B cell (primary cell): ENCODE measurements at regions not wholly inside any gene's neighbourhood (a gene's known extent, or its start where the extent isn't known, plus 50 kb on each side); places are given as distances from the start of the nearest gene placed in this dataset.

Experiments
- ATAC-seq: fragments of 200-7000 bp; cut with Tn5 transposase; one replicate; pipeline ENCODE4 v1.10.0; 2021; ENCODE audit warnings: low read depth, mild to moderate bottlenecking, moderate number of reproducible peaks, moderate library complexity
- CTCF ChIA-PET: fragments of 350-600 bp; sonication (Branson Sonifier 250); formaldehyde crosslinking; loops from one replicate; lab custom pipeline; 2021; ENCODE audit warnings: antibody characterized with exemption, inconsistent platforms; lab: Charles Lee
- POLR2A ChIA-PET: fragments of 350-600 bp; sonication (Branson Sonifier 250); formaldehyde crosslinking; loops from one replicate; lab custom pipeline; 2021; ENCODE audit warnings: antibody characterized with exemption; lab: Charles Lee
- DNase-seq: peaks from one replicate; pipeline ENCODE4 v3.0.0; 2013
- H2AFZ ChIP-seq: 2 replicates; pipeline ENCODE4 v1.6.1; 2012; ENCODE audit warnings: mild to moderate bottlenecking, low read depth, low read length; ENCODE audit not compliant: insufficient read depth, poor library complexity, severe bottlenecking
- H3K27ac ChIP-seq, 2 donors: 1 replicate in 1 of 2; 2 replicates in 1 of 2; pipeline ENCODE4 v1.5.1; 2012 to 2013; ENCODE audit warnings: low read length in 2 of 2, mild to moderate bottlenecking in 2 of 2, moderate library complexity in 1 of 2
- H3K27me3 ChIP-seq, 4 experiments: fragments of 200-600 bp in 1 of 4; sonication (generic) in 1 of 4; replicated peaks in 1 of 4; 1 replicate in 2 of 4; 2 replicates in 2 of 4; pipeline versions ENCODE4 v1.6.1 to v1.7.0; 2013 to 2016; ENCODE audit warnings: low read length in 3 of 4, mild to moderate bottlenecking in 2 of 4, mixed read lengths in 1 of 4, moderate library complexity in 1 of 4; ENCODE audit not compliant: insufficient read depth in 4 of 4, control insufficient read depth in 3 of 4; ENCODE audit errors: control extremely low read depth in 1 of 4
- H3K36me3 ChIP-seq, 2 experiments: replicated peaks in 1 of 2; 1 replicate in 1 of 2; 2 replicates in 1 of 2; pipeline versions ENCODE4 v1.6.1 to v1.7.1; 2013; ENCODE audit warnings: low read length in 1 of 2; ENCODE audit not compliant: insufficient read depth in 2 of 2, control insufficient read depth in 1 of 2; ENCODE audit errors: control extremely low read depth in 1 of 2, extremely low read depth in 1 of 2
- H3K4me1 ChIP-seq, 2 donors: fragments of 200-600 bp in 1 of 2; sonication (generic) in 1 of 2; 1 replicate in 1 of 2; 2 replicates in 1 of 2; pipeline versions ENCODE4 v1.5.1 to v1.6.1; 2013 to 2017; ENCODE audit warnings: low read length in 2 of 2; ENCODE audit not compliant: control insufficient read depth in 2 of 2, insufficient read depth in 2 of 2
- H3K4me2 ChIP-seq: replicated peaks from 2 replicates; pipeline ENCODE3; 2012; ENCODE audit warnings: mild to moderate bottlenecking, low read depth, low read length; ENCODE audit not compliant: poor library complexity, severe bottlenecking
- H3K4me3 ChIP-seq, 5 experiments: fragments of 200-600 bp in 1 of 5; sonication (generic) in 1 of 5; 1 replicate in 3 of 5; 2 replicates in 2 of 5; pipeline versions ENCODE4 v1.5.1 to v1.7.0; 2011 to 2016; ENCODE audit warnings: low read length in 4 of 5, mild to moderate bottlenecking in 4 of 5, low read depth in 2 of 5, control low read depth in 1 of 5, moderate library complexity in 1 of 5; ENCODE audit not compliant: insufficient read depth in 1 of 5; ENCODE audit errors: control extremely low read depth in 1 of 5, extremely low read depth in 1 of 5
- H3K79me2 ChIP-seq: fragments of 200-600 bp; sonication (generic); one replicate; pipeline ENCODE4 v1.6.0; 2016; ENCODE audit warnings: low read length; ENCODE audit not compliant: control insufficient read depth, insufficient read depth
- H3K9ac ChIP-seq: fragments of 200-600 bp; sonication (generic); 2 replicates; pipeline ENCODE4 v1.6.1; 2017; ENCODE audit warnings: mild to moderate bottlenecking, low read length, moderate library complexity
- H3K9me3 ChIP-seq, 3 donors: one replicate each; pipeline versions ENCODE4 v1.6.1 to v1.7.1; 2013; ENCODE audit warnings: low read length in 2 of 3; ENCODE audit not compliant: control insufficient read depth in 2 of 3, insufficient read depth in 1 of 3; ENCODE audit errors: control extremely low read depth in 1 of 3
- H4K20me1 ChIP-seq: 2 replicates; pipeline ENCODE4 v1.6.0; 2012; ENCODE audit warnings: mild to moderate bottlenecking, low read length; ENCODE audit not compliant: insufficient read depth, control insufficient read depth, poor library complexity, severe bottlenecking
- H3K27ac Mint-ChIP-seq: one replicate; pipeline ENCODE4 v1.8.0; 2021; ENCODE audit warnings: mixed read lengths
- H3K27me3 Mint-ChIP-seq: one replicate; pipeline ENCODE4 v1.8.0; 2021; ENCODE audit warnings: mixed read lengths
- H3K4me1 Mint-ChIP-seq: one replicate; pipeline ENCODE4 v1.8.0; 2021; ENCODE audit warnings: mixed read lengths
- H3K4me3 Mint-ChIP-seq: one replicate; pipeline ENCODE4 v1.8.0; 2021; ENCODE audit warnings: mixed read lengths
- H3K9me3 Mint-ChIP-seq: one replicate; pipeline ENCODE4 v1.8.0; 2022; ENCODE audit warnings: mixed read lengths; ENCODE audit not compliant: insufficient read depth
- EZH2 ChIP-seq: IDR thresholded peaks from 2 replicates; pipeline ENCODE4 v1.6.1; 2012; ENCODE audit warnings: borderline replicate concordance, low read depth, mild to moderate bottlenecking, moderate library complexity, low read length; ENCODE audit not compliant: insufficient read depth, poor library complexity, severe bottlenecking
- WGBS: methylation state at CpG from one replicate; pipeline ENCODE4 v1.1.5; 2013; ENCODE audit warnings: missing lambda C conversion rate; ENCODE audit not compliant: insufficient coverage; 5-methylcytosine and 5-hydroxymethylcytosine counted together
- intact Hi-C: fragments of 100-400 bp; cut with micrococcal nuclease; formaldehyde crosslinking; loops from one replicate; pipeline ENCODE4 v1.10.0; 2022
- TF ChIP-seq, protein P1 (sequence below): fragments of 200-600 bp; IDR thresholded peaks from one replicate; pipeline ENCODE4 v1.8.0; 2022; ENCODE audit warnings: antibody characterized with exemption, mild to moderate bottlenecking

DNA sequence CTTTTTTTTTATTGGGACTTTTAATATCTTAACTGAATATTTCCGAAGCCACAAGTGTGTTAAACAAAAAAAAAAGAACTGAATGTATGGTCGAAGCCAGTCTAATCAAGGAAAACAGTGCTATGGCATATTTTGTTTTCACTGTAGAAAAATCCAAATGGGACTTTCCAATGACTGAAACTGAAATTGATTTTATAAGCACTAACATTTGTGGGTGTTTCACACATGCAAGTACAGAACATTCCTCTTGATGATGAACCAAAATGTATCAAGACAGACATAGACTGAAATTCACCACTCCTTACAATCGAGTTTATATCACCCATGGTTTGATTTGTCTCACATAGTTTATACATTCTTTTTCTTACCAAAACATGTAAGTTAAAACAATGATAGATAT is 1026.8 kb downstream of the CDH18 start:
- intact Hi-C loops = no loop called here

DNA sequence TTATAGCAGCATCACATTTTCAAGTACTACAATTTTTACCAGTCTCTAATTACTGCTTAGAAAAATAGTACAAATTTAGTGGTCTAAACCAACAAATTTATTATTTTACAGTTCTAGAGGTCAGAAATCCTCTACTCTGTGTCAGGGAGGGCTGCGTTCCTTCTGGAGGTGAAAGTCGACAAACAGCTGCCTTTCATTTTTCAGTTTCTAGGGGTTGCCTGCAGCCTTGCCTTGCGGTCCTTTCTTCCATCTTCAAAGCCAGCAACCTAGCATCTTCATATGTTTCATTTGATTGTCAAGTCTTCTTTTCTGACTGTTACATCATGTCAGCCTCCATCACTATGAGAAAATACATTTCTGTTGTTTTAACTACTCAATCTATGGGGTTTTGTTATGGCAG is 1022.1 kb downstream of the CDH18 start:
- no peaks in the 10 kb centered on the region for H3K27me3 Mint-ChIP-seq
- Histone ChIP-seq H3K4me2 (no peak overlapping the region), H3K4me3 (no peak overlapping the region), H3K27ac (no peak overlapping the region), H3K9me3 (no peaks in the 10 kb centered on the region), H3K27me3 (no peaks in the 10 kb centered on the region), H3K79me2 (no peaks in the 10 kb centered on the region), H4K20me1 (no peaks in the 10 kb centered on the region), H3K36me3 (no peaks in the 10 kb centered on the region), H3K4me1 (no peaks in the 10 kb centered on the region), H2AFZ (no peak overlapping the region), H3K9ac (no peak overlapping the region)
- ChIA-PET CTCF (no interaction called here), POLR2A (no interaction called here)
- ATAC-seq = no peak
- no peaks in the 10 kb centered on the region for H3K9me3 Mint-ChIP-seq
- 78% methylated on average over 3 of the region's 3 CpGs for WGBS
- TF ChIP-seq, protein P1, sequence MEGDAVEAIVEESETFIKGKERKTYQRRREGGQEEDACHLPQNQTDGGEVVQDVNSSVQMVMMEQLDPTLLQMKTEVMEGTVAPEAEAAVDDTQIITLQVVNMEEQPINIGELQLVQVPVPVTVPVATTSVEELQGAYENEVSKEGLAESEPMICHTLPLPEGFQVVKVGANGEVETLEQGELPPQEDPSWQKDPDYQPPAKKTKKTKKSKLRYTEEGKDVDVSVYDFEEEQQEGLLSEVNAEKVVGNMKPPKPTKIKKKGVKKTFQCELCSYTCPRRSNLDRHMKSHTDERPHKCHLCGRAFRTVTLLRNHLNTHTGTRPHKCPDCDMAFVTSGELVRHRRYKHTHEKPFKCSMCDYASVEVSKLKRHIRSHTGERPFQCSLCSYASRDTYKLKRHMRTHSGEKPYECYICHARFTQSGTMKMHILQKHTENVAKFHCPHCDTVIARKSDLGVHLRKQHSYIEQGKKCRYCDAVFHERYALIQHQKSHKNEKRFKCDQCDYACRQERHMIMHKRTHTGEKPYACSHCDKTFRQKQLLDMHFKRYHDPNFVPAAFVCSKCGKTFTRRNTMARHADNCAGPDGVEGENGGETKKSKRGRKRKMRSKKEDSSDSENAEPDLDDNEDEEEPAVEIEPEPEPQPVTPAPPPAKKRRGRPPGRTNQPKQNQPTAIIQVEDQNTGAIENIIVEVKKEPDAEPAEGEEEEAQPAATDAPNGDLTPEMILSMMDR = no peak
- TF ChIP-seq EZH2 = no peak
- no peaks in the 10 kb centered on the region for H3K4me1 Mint-ChIP-seq
- H3K27ac Mint-ChIP-seq = no peak overlapping the region
- intact Hi-C loops = no loop called here
- no peak for DNase-seq
- H3K4me3 Mint-ChIP-seq = no peak overlapping the region

More for the DNA sequence above, 1026.8 kb downstream of the CDH18 start:
- ATAC-seq (no peak), DNase-seq (no peak)
- H3K27ac Mint-ChIP-seq = no peak overlapping the region
- Histone ChIP-seq H4K20me1 (no peaks in the 10 kb centered on the region), H3K4me3 (no peak overlapping the region), H3K4me2 (no peak overlapping the region), H3K4me1 (no peaks in the 10 kb centered on the region), H3K27ac (no peak overlapping the region), H3K9me3 (no peaks in the 10 kb centered on the region), H3K27me3 (no peaks in the 10 kb centered on the region), H2AFZ (no peak overlapping the region), H3K36me3 (no peaks in the 10 kb centered on the region), H3K79me2 (no peaks in the 10 kb centered on the region), H3K9ac (no peak overlapping the region)
- ChIA-PET POLR2A (no interaction called here), CTCF (no interaction called here)
- H3K27me3 Mint-ChIP-seq = no peaks in the 10 kb centered on the region
- no peaks in the 10 kb centered on the region for H3K9me3 Mint-ChIP-seq
- no CpG with 5 or more reads among the region's 3 CpGs for WGBS
- H3K4me3 Mint-ChIP-seq = no peak overlapping the region
- no peaks in the 10 kb centered on the region for H3K4me1 Mint-ChIP-seq
- TF ChIP-seq, protein P1 = no peak
- TF ChIP-seq EZH2 = no peak
